Natural killer cell (primary cell): ENCODE measurements at regions not wholly inside any gene's neighbourhood (a gene's known extent, or its start where the extent isn't known, plus 50 kb on each side); places are given as distances from the start of the nearest gene placed in this dataset.

Experiments used
- ATAC-seq, 3 donors: fragments of 150-1000 bp in 2 of 3; fragments of 200-7000 bp in 1 of 3; cut with Tn5 transposase; 1 replicate in 1 of 3; 2 replicates in 2 of 3; pipeline ENCODE4 v1.10.0; 2021; ENCODE audit warnings: mild to moderate bottlenecking in 2 of 3, moderate library complexity in 2 of 3
- DNase-seq, 2 donors: peaks; one replicate each; pipeline versions ENCODE4 v3.0.0 to v3.0.0-alpha.2; 2013 to 2021; ENCODE audit warnings: mixed read lengths in 1 of 2
- H3K27ac ChIP-seq: one replicate; pipeline ENCODE4 v1.5.1; 2013; ENCODE audit warnings: mild to moderate bottlenecking, low read length
- H3K27me3 ChIP-seq: one replicate; pipeline ENCODE4 v1.6.1; 2013; ENCODE audit warnings: low read length; ENCODE audit not compliant: control insufficient read depth, insufficient read depth
- H3K36me3 ChIP-seq: one replicate; pipeline ENCODE4 v1.6.1; 2013; ENCODE audit warnings: low read length; ENCODE audit not compliant: control insufficient read depth, insufficient read depth
- H3K4me1 ChIP-seq: one replicate; pipeline ENCODE4 v1.6.1; 2013; ENCODE audit warnings: low read length; ENCODE audit not compliant: control insufficient read depth, insufficient read depth
- H3K4me3 ChIP-seq: one replicate; pipeline ENCODE4 v1.5.1; 2013; ENCODE audit warnings: low read length
- H3K9me3 ChIP-seq: one replicate; pipeline ENCODE4 v1.6.1; 2013; ENCODE audit warnings: low read length; ENCODE audit not compliant: control insufficient read depth, insufficient read depth
- H3K27ac Mint-ChIP-seq, 2 donors: one replicate each; pipeline ENCODE4 v1.8.0; 2022; ENCODE audit warnings: mild to moderate bottlenecking in 2 of 2, mixed read lengths in 2 of 2, moderate library complexity in 1 of 2
- H3K27me3 Mint-ChIP-seq, 2 donors: one replicate each; pipeline ENCODE4 v1.8.0; 2022; ENCODE audit warnings: low read depth in 2 of 2, mixed read lengths in 2 of 2
- H3K36me3 Mint-ChIP-seq: one replicate; pipeline ENCODE4 v1.8.0; 2022; ENCODE audit warnings: mixed read lengths
- H3K4me1 Mint-ChIP-seq, 2 donors: one replicate each; pipeline ENCODE4 v1.8.0; 2022; ENCODE audit warnings: mixed read lengths in 2 of 2
- H3K4me3 Mint-ChIP-seq: one replicate; pipeline ENCODE4 v1.8.0; 2022; ENCODE audit warnings: mild to moderate bottlenecking, moderate library complexity, mixed read lengths
- H3K9me3 Mint-ChIP-seq, 2 donors: one replicate each; pipeline ENCODE4 v1.8.0; 2022; ENCODE audit warnings: mixed read lengths in 2 of 2
- CTCF ChIP-seq: fragments of 200-600 bp; IDR thresholded peaks from one replicate; pipeline ENCODE4 v1.8.0; 2022; ENCODE audit warnings: antibody characterized with exemption
- WGBS: methylation state at CpG from one replicate; pipeline ENCODE4 v1.1.7; 2013; ENCODE audit warnings: missing lambda C conversion rate; ENCODE audit not compliant: insufficient coverage; 5-methylcytosine and 5-hydroxymethylcytosine counted together
- intact Hi-C: fragments of 100-400 bp; cut with micrococcal nuclease; formaldehyde crosslinking; loops from one replicate; pipeline ENCODE4 v1.14.2; 2022

DNA sequence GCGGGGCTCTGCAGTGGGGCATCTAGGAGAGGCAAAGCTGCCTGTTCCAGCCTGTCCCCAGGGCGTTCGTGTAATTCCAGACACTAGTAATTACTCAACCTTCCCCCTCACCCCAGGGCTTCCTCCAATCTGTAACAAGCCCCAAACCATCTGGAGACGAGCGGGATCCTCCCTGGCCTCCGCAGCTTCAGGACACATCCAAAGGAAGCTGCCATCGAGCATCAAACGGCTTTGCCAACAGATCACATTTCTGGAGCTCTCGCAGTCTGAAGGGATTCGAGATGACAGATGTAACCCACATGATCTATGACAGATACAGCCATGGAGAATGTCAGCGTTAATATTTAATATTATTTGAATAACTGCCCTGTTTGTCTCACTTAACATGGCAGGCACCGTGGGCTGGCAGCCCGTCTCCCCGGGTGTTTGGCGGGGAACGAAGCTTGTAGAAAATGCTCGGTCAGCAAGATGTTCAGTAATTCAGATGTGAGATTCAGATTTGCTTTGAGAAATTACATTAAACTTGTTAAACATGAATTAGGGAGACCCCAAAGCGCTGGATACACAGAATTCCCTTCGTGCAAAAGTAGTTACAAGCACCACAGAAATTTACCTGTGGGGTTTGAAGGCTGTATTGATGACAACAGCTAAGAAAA is 108.5 kb upstream of the C7orf33 start:
- no peak overlapping the region for H3K27ac Mint-ChIP-seq
- intact Hi-C loops: no loop called here
- Histone ChIP-seq H3K9me3 (no peaks in the 10 kb centered on the region), H3K27ac (no peak overlapping the region), H3K4me1 (no peaks in the 10 kb centered on the region), H3K27me3 (no peaks in the 10 kb centered on the region), H3K4me3 (no peak overlapping the region), H3K36me3 (no peaks in the 10 kb centered on the region)
- 95% methylated on average over 19 of the region's 19 CpGs for WGBS
- H3K9me3 Mint-ChIP-seq: no peaks in the 10 kb centered on the region
- ATAC-seq (no peak), DNase-seq (no peak)
- peaks cover 0 to 5% of the 10 kb centered on the region in 2 donors for H3K4me1 Mint-ChIP-seq
- no peak overlapping the region for H3K4me3 Mint-ChIP-seq
- no peaks in the 10 kb centered on the region for H3K36me3 Mint-ChIP-seq
- H3K27me3 Mint-ChIP-seq: no peaks in the 10 kb centered on the region
- TF ChIP-seq CTCF: no peak

- TF ChIP-seq CTCF: no peak
- Histone ChIP-seq H3K27me3 (no peaks in the 10 kb centered on the region), H3K36me3 (no peaks in the 10 kb centered on the region), H3K9me3 (no peaks in the 10 kb centered on the region), H3K4me1 (no peaks in the 10 kb centered on the region), H3K27ac (no peak overlapping the region), H3K4me3 (no peak overlapping the region)
- 88% methylated on average over 17 of the region's 17 CpGs for WGBS
- Mint-ChIP-seq H3K9me3 (no peaks in the 10 kb centered on the region), H3K4me1 (peaks cover 0 to 5% of the 10 kb centered on the region in 2 donors), H3K27ac (no peak overlapping the region), H3K4me3 (no peak overlapping the region), H3K36me3 (no peaks in the 10 kb centered on the region), H3K27me3 (peaks cover 0 to 2% of the 10 kb centered on the region in 2 donors)
- intact Hi-C loops: no loop called here
- ATAC-seq (peak in 1 of 3 donors; percentile 31), DNase-seq (no peak)
These were observed 106.9 kb upstream of the C7orf33 start for GRCh38 chr7:148483515-148484308.

DNA sequence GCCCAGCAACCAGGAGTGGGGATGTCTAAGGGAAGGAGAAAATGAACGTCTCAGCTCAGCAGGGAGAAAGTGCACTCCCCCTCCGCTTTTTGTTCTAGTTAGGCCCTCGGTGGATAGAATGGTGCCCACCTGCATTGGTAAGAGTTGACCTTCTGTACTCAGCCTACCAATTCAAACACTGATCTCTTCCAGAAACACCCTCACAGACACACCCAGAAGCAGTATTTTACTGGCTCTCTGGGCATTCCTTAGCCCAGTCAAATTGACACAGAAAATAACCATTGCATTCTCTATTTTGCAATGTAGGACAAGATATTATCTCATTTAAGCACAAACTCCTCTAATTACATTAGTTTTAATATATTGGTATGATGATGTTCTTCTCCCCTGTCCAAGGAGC is 106.1 kb upstream of the C7orf33 start:
- no peaks in the 10 kb centered on the region for H3K4me1 ChIP-seq
- no peak for TF ChIP-seq CTCF
- Mint-ChIP-seq H3K27ac (no peak overlapping the region), H3K4me1 (peaks cover 0 to 5% of the 10 kb centered on the region in 2 donors), H3K36me3 (no peaks in the 10 kb centered on the region), H3K27me3 (peaks cover 1 to 2% of the 10 kb centered on the region in 2 donors), H3K9me3 (no peaks in the 10 kb centered on the region), H3K4me3 (no peak overlapping the region)
- WGBS: 96% methylated on average over 3 of the region's 3 CpGs
- H3K36me3 ChIP-seq: no peaks in the 10 kb centered on the region
- no peaks in the 10 kb centered on the region for H3K27me3 ChIP-seq
- no peak overlapping the region for H3K4me3 ChIP-seq
- no peak overlapping the region for H3K27ac ChIP-seq
- intact Hi-C loops: no loop called here
- DNase-seq (no peak), ATAC-seq (no peak)
- H3K9me3 ChIP-seq: no peaks in the 10 kb centered on the region
